HG03103 (cell line): ENCODE measurements at regions not wholly inside any gene's neighbourhood (a gene's known extent, or its start where the extent isn't known, plus 50 kb on each side); places are given as distances from the start of the nearest gene placed in this dataset.
"Not testable (repeated sequence)": the region's sequence is repeated elsewhere in the genome, so short reads cannot be mapped to it uniquely, and the experiment has no call there.

Experiments used
- ATAC-seq: cut with Tn5 transposase; IDR thresholded peaks from one replicate; pipeline ENCODE4 v1.9.1; 2021; ENCODE audit warnings: low read depth; ENCODE audit not compliant: unreplicated experiment

GRCh38 chr18:73079920-73080319 lies 212.1 kb upstream of the NETO1 start:
- ATAC-seq: no peak

GRCh38 chr18:73060666-73061288 lies 193.0 kb upstream of the NETO1 start:
- no peak for ATAC-seq

- no peak for ATAC-seq
Observed at GRCh38 chr18:73059280-73059679, 191.5 kb upstream of the NETO1 start.

- peak; percentile 69 for ATAC-seq
Observed at GRCh38 chr18:73047688-73048087, 179.9 kb upstream of the NETO1 start.

GRCh38 chr18:73045037-73045436 lies 177.2 kb upstream of the NETO1 start:
- ATAC-seq: no peak

- ATAC-seq: no peak
Observed at GRCh38 chr18:73043611-73044010, 175.8 kb upstream of the NETO1 start.

GRCh38 chr18:73043211-73043610 lies 175.4 kb upstream of the NETO1 start:
- ATAC-seq: no peak

GRCh38 chr18:73040247-73040646 lies 172.5 kb upstream of the NETO1 start:
- no peak for ATAC-seq

- no peak for ATAC-seq
Observed at GRCh38 chr18:73038336-73038735, 170.5 kb upstream of the NETO1 start.

GRCh38 chr18:73023975-73024374 lies 156.2 kb upstream of the NETO1 start:
- no peak for ATAC-seq

GRCh38 chr18:73009691-73010090 lies 141.9 kb upstream of the NETO1 start:
- ATAC-seq: no peak

GRCh38 chr18:73007915-73008308 lies 140.1 kb upstream of the NETO1 start:
- no peak for ATAC-seq

- ATAC-seq: peak; percentile 63
Observed at GRCh38 chr18:73007195-73007914, 139.6 kb upstream of the NETO1 start.

GRCh38 chr18:73006331-73006730 lies 138.5 kb upstream of the NETO1 start:
- no peak for ATAC-seq

- no peak for ATAC-seq
Observed at GRCh38 chr18:73004260-73004659, 136.5 kb upstream of the NETO1 start.

GRCh38 chr18:72999971-73000607 lies 132.3 kb upstream of the NETO1 start:
- ATAC-seq: no peak

GRCh38 chr18:72995558-72995957 lies 127.8 kb upstream of the NETO1 start:
- ATAC-seq: no peak

GRCh38 chr18:72993250-72993649 lies 125.5 kb upstream of the NETO1 start:
- ATAC-seq: no peak

GRCh38 chr18:72991379-72991778 lies 123.6 kb upstream of the NETO1 start:
- no peak for ATAC-seq

- ATAC-seq: not testable (repeated sequence)
Observed at GRCh38 chr18:72987570-72987969, 119.8 kb upstream of the NETO1 start.

GRCh38 chr18:72986103-72986502 lies 118.3 kb upstream of the NETO1 start:
- no peak for ATAC-seq

- ATAC-seq: peak; percentile 96
Observed at GRCh38 chr18:72985686-72986085, 117.9 kb upstream of the NETO1 start.
